HG02798 (cell line): ENCODE measurements at regions not wholly inside any gene's neighbourhood (a gene's known extent, or its start where the extent isn't known, plus 50 kb on each side); places are given as distances from the start of the nearest gene placed in this dataset.

ENCODE experiments used
- ATAC-seq: cut with Tn5 transposase; IDR thresholded peaks from one replicate; pipeline ENCODE4 v1.9.1; 2021; ENCODE audit warnings: mild to moderate bottlenecking; ENCODE audit not compliant: unreplicated experiment, poor library complexity

GRCh38 chr5:98454407-98454806 lies 319.1 kb upstream of the RGMB start:
- ATAC-seq, result no peak

- no peak for ATAC-seq
Measured at GRCh38 chr5:98454904-98455303, 318.6 kb upstream of the RGMB start.

- no peak for ATAC-seq
Measured at GRCh38 chr5:98455665-98456064, 317.8 kb upstream of the RGMB start.

GRCh38 chr5:98458004-98458403 lies 315.5 kb upstream of the RGMB start:
- ATAC-seq, result no peak

DNA sequence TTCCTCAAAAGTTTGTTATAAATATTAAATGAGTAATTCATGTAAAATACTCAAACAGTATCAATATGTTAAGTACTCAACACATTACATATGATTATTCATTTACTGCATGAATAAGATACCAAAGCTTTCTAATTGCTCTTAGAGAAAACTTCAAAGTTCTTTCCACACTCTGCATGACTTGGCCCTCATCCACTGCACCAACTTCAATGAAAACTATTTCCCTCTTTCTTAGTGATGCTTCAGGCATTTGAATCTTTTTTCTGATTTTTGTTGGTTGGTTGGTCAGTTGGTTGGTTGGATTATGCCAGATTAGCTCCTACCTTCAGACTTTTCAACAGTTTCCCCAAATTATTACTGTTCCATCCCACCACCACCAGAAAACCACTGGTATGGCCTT lies 314.7 kb upstream of the RGMB start:
- ATAC-seq, result no peak

DNA sequence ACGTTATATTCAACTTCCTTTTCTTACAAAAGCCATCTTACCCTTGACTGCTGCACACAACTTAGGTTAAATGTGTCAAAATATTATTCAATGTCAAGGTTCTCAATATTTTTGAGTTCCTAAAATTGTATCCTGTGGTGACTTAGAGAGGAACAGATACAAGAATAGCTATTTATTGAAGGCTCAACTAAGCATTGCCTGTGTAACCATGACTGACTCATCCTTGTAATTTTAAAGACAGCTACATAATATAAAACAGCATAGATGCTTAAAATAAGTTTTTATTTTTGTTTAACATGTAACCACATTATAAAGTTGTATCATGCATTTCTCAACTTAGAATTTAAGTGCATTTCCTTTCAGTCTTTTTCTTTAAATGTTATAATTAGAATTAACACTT lies 312.9 kb upstream of the RGMB start:
- no peak for ATAC-seq

- no peak for ATAC-seq
Measured at GRCh38 chr5:98461485-98461884, 312.0 kb upstream of the RGMB start.

GRCh38 chr5:98463222-98463621 lies 310.2 kb upstream of the RGMB start:
- ATAC-seq, result no peak

DNA sequence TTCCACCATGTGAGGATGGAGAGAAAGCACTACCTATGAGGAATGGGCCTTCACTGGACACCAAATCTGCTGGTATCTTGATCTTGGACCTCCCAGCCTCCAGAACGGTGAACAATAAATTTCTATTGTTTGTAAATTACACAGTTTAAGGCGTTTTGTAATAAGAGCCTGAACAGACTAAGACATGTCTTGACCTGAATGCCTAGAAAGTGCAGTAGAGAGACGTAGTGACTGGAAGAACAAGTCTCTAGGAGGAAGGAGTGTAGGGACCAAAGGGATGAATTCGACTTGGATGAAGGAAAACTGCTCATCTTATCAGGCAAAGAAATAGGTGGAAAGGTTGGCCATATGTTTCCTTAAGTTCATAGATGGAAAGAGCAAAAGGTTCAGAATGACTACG lies 309.8 kb upstream of the RGMB start:
- no peak for ATAC-seq

- ATAC-seq, result peak; percentile 64
Measured at GRCh38 chr5:98464737-98465330, 308.6 kb upstream of the RGMB start.

- no peak for ATAC-seq
Measured at GRCh38 chr5:98468188-98468869, 305.1 kb upstream of the RGMB start.

GRCh38 chr5:98470747-98471146 lies 302.7 kb upstream of the RGMB start:
- no peak for ATAC-seq

- no peak for ATAC-seq
Measured at GRCh38 chr5:98471458-98471857, 302.0 kb upstream of the RGMB start.

GRCh38 chr5:98474216-98474615 lies 299.2 kb upstream of the RGMB start:
- ATAC-seq, result no peak

- ATAC-seq, result no peak
Measured at GRCh38 chr5:98474782-98475181, 298.7 kb upstream of the RGMB start.

GRCh38 chr5:98482321-98483300 lies 290.9 kb upstream of the RGMB start:
- no peak for ATAC-seq

DNA sequence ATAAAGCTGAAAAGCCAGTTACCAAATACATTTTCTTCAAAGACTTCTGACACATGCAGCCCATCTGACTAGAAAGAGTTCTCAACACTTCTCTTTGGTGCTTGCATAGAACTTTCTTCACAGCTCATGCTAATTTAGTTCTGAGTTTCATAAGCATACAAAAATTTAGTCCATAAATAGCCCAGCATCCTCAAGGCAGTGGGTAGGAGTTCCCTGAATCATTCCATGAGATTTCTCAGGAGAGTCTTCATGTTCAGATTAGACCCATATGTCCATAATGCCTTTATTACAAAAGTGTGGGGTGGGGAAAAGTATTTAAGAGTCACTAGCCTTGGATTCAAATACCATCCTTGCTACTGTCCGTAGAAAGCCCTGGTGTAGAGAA lies 290.2 kb upstream of the RGMB start:
- no peak for ATAC-seq

DNA sequence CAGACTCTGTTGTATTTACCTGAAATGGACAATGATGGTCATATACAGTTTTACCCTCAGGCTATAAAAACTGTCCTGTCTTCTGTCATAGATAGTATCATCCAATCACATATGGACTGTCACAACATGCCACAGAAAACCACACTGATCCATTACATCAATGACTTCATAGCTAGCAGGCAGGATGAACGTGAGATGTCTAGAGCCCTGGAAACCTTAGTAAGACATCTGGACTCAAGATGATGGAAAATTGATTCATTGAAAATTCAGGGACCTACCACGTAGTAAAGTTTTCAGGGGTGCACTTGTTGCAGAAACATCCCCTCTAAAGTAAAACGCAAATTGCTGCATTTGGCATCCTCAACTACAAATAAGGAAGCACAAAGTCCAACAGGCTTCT lies 284.4 kb upstream of the RGMB start:
- no peak for ATAC-seq

GRCh38 chr5:98490348-98490747 lies 283.1 kb upstream of the RGMB start:
- no peak for ATAC-seq

- no peak for ATAC-seq
Measured at GRCh38 chr5:98492258-98492657, 281.2 kb upstream of the RGMB start.

- no peak for ATAC-seq
Measured at GRCh38 chr5:98497418-98497817, 276.0 kb upstream of the RGMB start.
